A204.1 (cell line): ENCODE measurements at regions not wholly inside any gene's neighbourhood (a gene's known extent, or its start where the extent isn't known, plus 50 kb on each side); places are given as distances from the start of the nearest gene placed in this dataset.

Source experiments
- FAIRE-seq: peaks from 2 replicates; lab custom pipeline; 2012; peaks lifted over from hg19 to GRCh38; lab: Jason Lieb, UNC

DNA sequence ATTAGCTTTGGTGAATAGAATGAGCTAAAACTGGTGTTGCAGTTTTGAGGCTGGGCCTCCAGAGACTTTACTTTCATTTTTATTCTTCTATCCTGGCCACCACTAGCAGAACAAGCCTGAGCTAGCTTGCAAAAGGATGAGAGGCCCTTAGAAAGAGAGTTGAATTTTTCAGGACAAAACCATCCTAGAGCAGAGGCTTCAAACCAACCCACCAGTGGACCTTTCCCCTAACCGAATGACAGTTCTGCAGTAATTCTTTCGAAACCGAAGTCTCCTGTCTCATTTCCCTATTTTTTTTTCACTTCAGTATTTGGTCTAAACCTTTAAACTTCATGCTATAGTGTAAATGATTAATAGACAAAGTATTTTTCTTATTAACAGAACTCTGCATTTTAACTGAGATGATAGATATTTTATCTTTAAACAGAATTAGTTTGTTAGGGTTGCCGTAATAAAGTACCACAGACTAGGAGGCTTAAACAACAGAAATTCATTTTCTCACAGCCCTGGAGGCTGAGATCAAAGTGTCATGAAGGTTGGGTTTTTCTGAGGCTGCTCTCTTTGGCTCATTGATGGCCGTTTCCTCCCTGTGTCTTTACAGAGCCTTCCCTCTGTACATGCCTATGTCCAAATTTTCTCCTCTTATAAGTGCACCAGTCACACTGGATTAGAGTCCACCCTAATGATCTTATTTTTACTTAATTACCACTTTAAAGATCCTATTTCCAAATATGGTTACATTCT is 80.6 kb upstream of the PAK5 start:
- no peak for FAIRE-seq

DNA sequence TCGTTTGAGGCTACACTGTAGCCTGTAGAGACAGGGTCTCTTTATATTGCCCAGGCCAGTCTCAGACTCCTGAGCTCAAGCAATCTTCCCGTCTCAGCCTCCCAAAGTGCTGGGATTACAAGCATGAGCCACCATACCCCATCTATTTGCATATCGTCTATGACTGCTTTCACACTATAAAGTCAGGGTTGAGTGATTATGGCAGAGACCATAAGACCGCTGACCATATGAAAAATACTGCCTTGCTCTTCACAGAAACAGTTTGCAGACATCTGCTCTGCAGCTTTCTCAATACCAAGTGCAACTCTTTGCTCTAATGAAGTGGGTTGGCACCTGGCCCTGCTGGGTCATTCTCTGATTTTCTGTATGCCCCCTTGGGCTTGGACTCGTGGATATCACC is 79.5 kb upstream of the PAK5 start:
- no peak for FAIRE-seq

DNA sequence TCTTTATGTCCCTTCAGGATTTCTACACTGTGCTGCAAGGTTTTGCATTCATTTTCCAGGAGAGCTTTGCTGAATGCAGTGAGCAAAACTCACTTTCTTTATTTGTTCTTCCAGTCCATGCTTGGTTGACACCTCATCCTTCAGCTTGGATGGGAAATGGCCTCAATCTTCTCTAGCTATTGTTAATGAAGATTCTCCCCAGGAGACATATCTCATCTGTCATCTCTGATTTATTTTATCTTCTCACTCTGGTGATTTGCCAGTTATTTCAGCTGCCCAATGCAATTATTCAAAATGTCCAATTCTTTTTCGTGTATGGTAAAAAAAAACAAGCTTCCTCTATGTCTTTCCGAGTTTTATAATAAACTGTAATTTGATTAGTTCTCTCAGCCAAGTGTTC is 77.9 kb upstream of the PAK5 start:
- FAIRE-seq, result no peak

DNA sequence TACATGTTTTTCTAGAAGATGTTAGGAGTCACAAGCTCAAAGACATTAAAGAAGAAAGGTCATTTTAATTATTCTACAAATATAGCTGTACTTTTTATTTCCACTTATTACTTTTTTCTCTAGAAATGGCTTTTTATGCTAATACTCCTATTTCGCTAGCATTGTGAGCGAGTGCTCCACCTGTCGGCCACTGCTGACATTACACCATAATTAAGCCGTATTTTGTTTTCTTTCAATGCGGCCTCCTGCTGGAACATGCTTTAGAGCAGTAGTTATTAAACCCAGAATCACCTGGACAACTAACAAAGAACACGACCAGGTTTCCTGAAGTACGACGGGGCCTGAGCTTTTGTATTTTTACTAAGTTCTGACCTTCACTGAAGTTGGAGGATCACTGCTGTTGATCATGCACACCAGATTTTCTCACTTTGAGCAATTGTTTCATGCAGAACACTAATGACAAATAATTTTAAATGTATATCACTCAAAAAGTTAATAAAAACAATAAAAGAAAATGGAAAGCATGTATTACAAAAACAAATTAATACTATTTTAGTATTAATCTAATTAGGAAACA is 74.1 kb upstream of the PAK5 start:
- peak; percentile 89 for FAIRE-seq

DNA sequence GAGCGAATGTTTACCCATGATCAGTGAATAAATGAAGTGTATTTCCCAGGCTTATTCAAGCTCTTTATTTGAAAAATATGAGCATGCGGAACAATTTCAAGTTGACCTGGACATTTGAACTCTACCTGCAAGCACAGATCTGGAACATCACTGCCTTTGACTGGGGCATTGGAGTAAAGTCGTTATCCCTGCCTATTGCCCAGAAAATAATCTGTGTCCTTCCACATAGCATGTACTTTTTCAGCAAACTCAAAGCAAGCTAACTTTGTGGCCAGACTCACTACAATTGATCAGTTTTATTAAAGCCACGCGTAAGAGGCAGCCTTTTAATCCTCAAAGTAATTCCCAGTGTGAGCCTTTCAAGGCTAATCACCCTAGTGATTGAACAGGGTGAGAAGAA is 73.4 kb upstream of the PAK5 start:
- no peak for FAIRE-seq

DNA sequence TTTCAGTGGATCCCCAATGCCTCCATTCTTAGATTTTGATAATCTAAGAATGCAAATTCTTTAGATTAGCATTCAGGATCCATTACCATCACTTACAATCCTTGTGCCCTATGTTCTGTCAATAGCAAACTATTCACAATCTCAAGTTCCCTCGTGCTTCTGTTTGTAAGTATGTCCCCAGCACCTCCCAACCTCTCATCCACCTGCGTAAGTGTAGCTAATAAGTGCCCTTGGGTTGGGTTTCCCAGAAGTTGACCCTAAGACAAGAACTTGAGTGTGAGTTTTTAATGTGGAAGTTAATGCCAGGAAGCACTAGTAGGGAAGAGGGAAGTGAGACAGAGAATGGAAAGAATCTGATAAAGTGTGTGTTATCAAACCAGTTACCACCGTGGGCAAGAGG is 72.6 kb upstream of the PAK5 start:
- FAIRE-seq, result no peak

DNA sequence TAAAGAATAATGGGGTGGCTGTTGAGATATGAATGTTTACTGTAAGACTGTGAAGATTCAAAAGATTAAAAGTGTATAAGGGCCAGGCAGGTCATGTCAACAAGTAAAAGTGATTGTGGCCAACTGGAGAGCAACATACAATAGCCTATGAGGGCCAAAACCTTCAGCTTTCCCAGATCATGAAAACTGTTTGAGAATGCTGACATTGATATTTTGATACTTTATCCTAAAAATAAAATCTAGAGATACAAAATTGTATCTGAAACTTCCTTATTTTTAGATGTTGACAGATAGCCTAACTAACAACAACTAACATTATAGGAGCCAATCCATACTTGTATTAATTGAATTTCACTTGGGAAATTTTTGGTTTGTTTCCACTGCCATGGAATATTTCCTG is 70.3 kb upstream of the PAK5 start:
- no peak for FAIRE-seq

DNA sequence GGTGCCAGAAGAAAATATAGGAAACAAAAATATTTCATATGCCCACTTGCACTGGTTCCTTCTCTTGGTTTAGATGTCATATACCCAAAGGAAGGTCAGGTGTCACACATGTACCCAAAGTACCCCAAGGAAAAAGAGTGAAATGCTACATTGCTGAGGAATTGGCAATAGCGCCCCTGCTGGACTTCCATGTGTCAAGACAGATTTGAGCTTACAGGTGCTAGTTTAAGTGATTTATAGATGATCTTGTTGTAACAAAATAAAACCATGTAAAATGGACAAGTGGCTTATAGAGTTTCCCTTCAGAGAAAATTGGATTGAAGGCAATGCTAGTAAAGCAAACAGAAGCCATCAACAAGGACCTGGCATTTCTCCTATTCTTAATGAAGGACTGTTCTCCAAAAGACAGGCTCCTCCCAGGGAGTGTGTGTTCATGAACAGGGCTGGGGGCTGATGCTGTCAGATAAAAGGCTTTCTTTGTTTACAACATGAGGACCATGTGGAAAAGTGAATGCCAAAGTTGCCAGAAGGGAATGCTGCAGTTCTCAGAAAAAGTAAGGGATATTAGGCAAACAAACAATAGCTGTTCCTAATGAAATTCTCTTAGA is 64.3 kb upstream of the PAK5 start:
- no peak for FAIRE-seq

DNA sequence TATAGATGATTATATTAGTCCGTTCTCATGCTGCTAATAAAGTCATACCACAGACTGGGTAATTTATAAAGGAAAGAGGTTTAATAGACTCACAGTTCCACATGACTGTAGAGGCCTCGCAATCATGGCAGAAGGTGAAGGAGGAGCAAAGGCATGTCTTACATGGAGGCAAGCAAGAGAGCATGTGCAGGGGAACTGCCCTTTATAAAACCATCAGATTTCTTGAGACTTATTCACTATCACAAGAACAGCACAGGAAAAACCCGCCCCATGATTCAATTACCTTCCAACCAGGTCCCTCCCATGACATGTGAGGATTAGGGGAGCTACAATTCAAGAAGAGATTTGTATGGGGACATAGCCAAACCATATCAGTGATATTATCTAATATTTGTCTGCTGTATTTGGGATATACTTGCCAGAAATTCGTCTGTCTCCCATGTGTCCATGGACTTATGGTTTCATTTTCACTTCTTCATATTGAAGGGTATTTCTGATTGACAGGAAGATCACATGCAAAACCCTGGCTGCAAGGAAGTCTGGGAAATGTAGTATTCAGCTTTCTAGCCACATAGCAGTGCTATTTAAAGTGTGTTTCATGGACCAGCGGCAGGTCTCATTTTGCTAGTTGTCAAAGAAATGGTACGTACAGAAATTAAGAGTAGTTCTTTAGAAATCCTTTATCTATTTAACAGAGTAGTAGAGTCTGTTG is 50.5 kb upstream of the PAK5 start:
- no peak for FAIRE-seq
